Caco-2 (cell line): ENCODE measurements at regions not wholly inside any gene's neighbourhood (a gene's known extent, or its start where the extent isn't known, plus 50 kb on each side); places are given as distances from the start of the nearest gene placed in this dataset.
"Not testable (repeated sequence)": the region's sequence is repeated elsewhere in the genome, so short reads cannot be mapped to it uniquely, and the experiment has no call there.

Experiments
- BruUV-seq: library from RNA; stranded (reverse); fragments of 400-500 nt; replicated peaks from 2 replicates; lab custom pipeline; 2021; lab: Mats Ljungman, UMichigan
- CTCF ChIA-PET: fragments of 300-600 bp; sonication (Branson Sonifier 250); formaldehyde crosslinking; loops from one replicate; lab custom pipeline; 2022; ENCODE audit warnings: antibody characterized with exemption; lab: Charles Lee
- POLR2A ChIA-PET: fragments of 300-600 bp; sonication (Branson Sonifier 250); formaldehyde crosslinking; loops from one replicate; lab custom pipeline; 2022; ENCODE audit warnings: antibody characterized with exemption; lab: Charles Lee
- DNase-seq, 2 experiments: peaks; one replicate each; pipeline versions ENCODE4 v3.0.0 to v3.0.0-alpha.2; 2020 to 2022
- H3K27me3 ChIP-seq: replicated peaks from 2 replicates; pipeline ENCODE4 v1.6.0; 2011; ENCODE audit warnings: low read length; ENCODE audit not compliant: control insufficient read depth, insufficient read depth
- H3K36me3 ChIP-seq: 2 replicates; pipeline ENCODE4 v1.5.1; 2011; ENCODE audit warnings: low read length; ENCODE audit not compliant: control insufficient read depth, insufficient read depth
- H3K4me1 ChIP-seq: fragments of 250-450 bp; sonication (Bioruptor Pico); 2 replicates; pipeline ENCODE4 v1.5.1; 2020; ENCODE audit warnings: mild to moderate bottlenecking
- H3K4me3 ChIP-seq: 2 replicates; pipeline ENCODE4 v1.5.1; 2011; ENCODE audit warnings: low read depth, mild to moderate bottlenecking, control low read depth, low read length
- H3K9me3 ChIP-seq: fragments of 250-450 bp; sonication (Bioruptor Pico); 2 replicates; pipeline ENCODE4 v1.5.1; 2020; ENCODE audit warnings: mild to moderate bottlenecking, moderate library complexity
- H3K27ac Mint-ChIP-seq: one replicate; pipeline ENCODE4 v1.8.0; 2022; ENCODE audit warnings: mixed read lengths; ENCODE audit not compliant: unreplicated experiment
- H3K27me3 Mint-ChIP-seq: one replicate; pipeline ENCODE4 v1.8.0; 2022; ENCODE audit warnings: mixed read lengths; ENCODE audit not compliant: insufficient read depth, unreplicated experiment
- H3K36me3 Mint-ChIP-seq: one replicate; pipeline ENCODE4 v1.8.0; 2022; ENCODE audit warnings: mild to moderate bottlenecking, mixed read lengths; ENCODE audit not compliant: insufficient read depth, unreplicated experiment
- H3K4me1 Mint-ChIP-seq: one replicate; pipeline ENCODE4 v1.8.0; 2022; ENCODE audit warnings: low read depth, mixed read lengths; ENCODE audit not compliant: unreplicated experiment
- H3K4me3 Mint-ChIP-seq: one replicate; pipeline ENCODE4 v1.8.0; 2022; ENCODE audit warnings: mild to moderate bottlenecking, moderate library complexity, mixed read lengths; ENCODE audit not compliant: unreplicated experiment
- H3K9me3 Mint-ChIP-seq: one replicate; pipeline ENCODE4 v1.8.0; 2022; ENCODE audit warnings: mixed read lengths; ENCODE audit not compliant: unreplicated experiment
- CTCF ChIP-seq, 2 experiments: fragments of 200-600 bp in 1 of 2; IDR thresholded peaks; 1 replicate in 1 of 2; 2 replicates in 1 of 2; pipeline versions ENCODE4 v1.5.1 to v1.8.0; 2011 to 2022; ENCODE audit warnings: antibody characterized with exemption in 1 of 2, control low read depth in 1 of 2, inconsistent platforms in 1 of 2, low read depth in 1 of 2, low read length in 1 of 2, mild to moderate bottlenecking in 1 of 2, moderate library complexity in 1 of 2; ENCODE audit not compliant: insufficient read depth in 1 of 2, severe bottlenecking in 1 of 2, unreplicated experiment in 1 of 2
- intact Hi-C: fragments of 100-400 bp; cut with micrococcal nuclease; formaldehyde crosslinking; loops from one replicate; pipeline ENCODE4 v1.10.0; 2022; ENCODE audit not compliant: unreplicated experiment

GRCh38 chr5:91584352-91584751 is 201.2 kb upstream of the ARRDC3 start:
- H3K9me3 ChIP-seq: no peaks in the 10 kb centered on the region
- H3K27me3 ChIP-seq: no peaks in the 10 kb centered on the region
- DNase-seq: no peak
- no peak for TF ChIP-seq CTCF (IDR thresholded peaks at IDR 0.05; ENCODE audit: insufficient read depth in 1 of 2, low read depth in 1 of 2, low read length in 1 of 2, severe bottlenecking in 1 of 2, unreplicated experiment in 1 of 2)
- intact Hi-C loops: no loop called here
- H3K4me3 ChIP-seq: no peak overlapping the region
- H3K36me3 Mint-ChIP-seq: no peaks in the 10 kb centered on the region
- H3K4me3 Mint-ChIP-seq: no peak overlapping the region
- BruUV-seq: no TSS peak
- H3K36me3 ChIP-seq: no peaks in the 10 kb centered on the region
- H3K4me1 ChIP-seq: no peaks in the 10 kb centered on the region
- no peaks in the 10 kb centered on the region for H3K27me3 Mint-ChIP-seq
- ChIA-PET POLR2A (no interaction called here), CTCF (no interaction called here)
- H3K27ac Mint-ChIP-seq: no peak overlapping the region
- no peaks in the 10 kb centered on the region for H3K9me3 Mint-ChIP-seq
- no peaks in the 10 kb centered on the region for H3K4me1 Mint-ChIP-seq

DNA sequence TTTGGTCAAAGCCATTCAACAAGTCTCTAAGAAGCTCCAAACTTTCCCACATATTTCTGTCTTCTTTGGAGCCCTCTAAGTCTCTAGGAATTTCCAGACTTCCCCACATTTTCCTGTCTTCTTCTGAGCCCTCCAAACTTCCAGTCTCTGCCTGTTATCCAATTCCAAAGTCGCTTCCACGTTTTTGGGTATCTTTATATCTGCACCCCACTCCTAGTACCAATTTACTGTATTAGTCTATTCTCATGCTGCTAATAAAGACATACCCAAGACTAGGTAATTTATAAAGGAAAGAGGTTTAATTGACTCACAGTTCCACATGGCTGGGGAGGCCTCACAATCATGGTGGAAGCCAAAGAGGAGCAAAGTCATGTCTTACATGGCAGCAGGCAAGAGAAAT is 182.9 kb upstream of the ARRDC3 start:
- DNase-seq, BruUV-seq, H3K4me3 Mint-ChIP-seq, H3K4me1 Mint-ChIP-seq, H3K27me3 Mint-ChIP-seq, H3K9me3 ChIP-seq, H3K27me3 ChIP-seq, H3K4me1 ChIP-seq, CTCF ChIA-PET, H3K36me3 ChIP-seq, H3K4me3 ChIP-seq, POLR2A ChIA-PET, intact Hi-C loops, H3K27ac Mint-ChIP-seq, H3K36me3 Mint-ChIP-seq: not testable (repeated sequence)
- peaks cover 39% of the 10 kb centered on the region for H3K9me3 Mint-ChIP-seq

DNA sequence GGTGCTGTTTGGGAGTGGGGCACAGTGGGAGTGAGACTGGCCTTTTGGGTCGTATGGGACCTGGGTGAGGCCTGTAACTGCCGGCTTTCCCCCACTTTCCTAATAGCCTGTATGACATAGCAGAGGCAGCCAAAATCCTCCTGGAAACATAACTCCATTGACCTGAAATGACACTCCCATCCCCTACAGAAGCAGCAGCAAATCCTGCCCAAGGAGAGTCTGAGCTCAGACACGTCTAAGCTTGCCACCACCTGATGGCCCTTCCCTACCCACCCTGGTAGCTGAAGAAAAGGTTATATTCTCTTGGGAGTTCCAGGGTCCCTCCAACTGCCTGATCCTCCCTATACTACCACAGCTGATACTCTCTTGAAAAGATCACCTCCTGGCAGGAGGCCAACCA is 179.8 kb upstream of the ARRDC3 start:
- Histone ChIP-seq H3K9me3 (peaks cover 2% of the 10 kb centered on the region; the same call in 1 of the 2 replicates), H3K36me3 (no peaks in the 10 kb centered on the region), H3K27me3 (no peaks in the 10 kb centered on the region), H3K4me1 (no peaks in the 10 kb centered on the region), H3K4me3 (no peak overlapping the region)
- no peaks in the 10 kb centered on the region for H3K36me3 Mint-ChIP-seq
- no peak for TF ChIP-seq CTCF (IDR thresholded peaks at IDR 0.05; ENCODE audit: insufficient read depth in 1 of 2, low read depth in 1 of 2, low read length in 1 of 2, severe bottlenecking in 1 of 2, unreplicated experiment in 1 of 2)
- intact Hi-C loops: no loop called here
- no peaks in the 10 kb centered on the region for H3K4me1 Mint-ChIP-seq
- ChIA-PET POLR2A (no interaction called here), CTCF (no interaction called here)
- BruUV-seq: no TSS peak
- no peak overlapping the region for H3K27ac Mint-ChIP-seq
- no peaks in the 10 kb centered on the region for H3K27me3 Mint-ChIP-seq
- H3K4me3 Mint-ChIP-seq: no peak overlapping the region
- H3K9me3 Mint-ChIP-seq: peaks cover 43% of the 10 kb centered on the region
- no peak for DNase-seq

- DNase-seq: no peak
- H3K4me3 Mint-ChIP-seq: no peak overlapping the region
- Histone ChIP-seq H3K27me3 (no peaks in the 10 kb centered on the region), H3K36me3 (no peaks in the 10 kb centered on the region), H3K9me3 (no peaks in the 10 kb centered on the region), H3K4me1 (no peaks in the 10 kb centered on the region), H3K4me3 (no peak overlapping the region)
- H3K9me3 Mint-ChIP-seq: no peaks in the 10 kb centered on the region
- CTCF ChIA-PET: no interaction called here
- no TSS peak for BruUV-seq
- H3K27ac Mint-ChIP-seq: no peak overlapping the region
- H3K4me1 Mint-ChIP-seq: no peaks in the 10 kb centered on the region
- H3K36me3 Mint-ChIP-seq: no peaks in the 10 kb centered on the region
- POLR2A ChIA-PET: no interaction called here
- TF ChIP-seq CTCF (IDR thresholded peaks at IDR 0.05; ENCODE audit: insufficient read depth in 1 of 2, low read depth in 1 of 2, low read length in 1 of 2, severe bottlenecking in 1 of 2, unreplicated experiment in 1 of 2): no peak
- H3K27me3 Mint-ChIP-seq: peaks cover 2% of the 10 kb centered on the region
- intact Hi-C loops: no loop called here
Observed at GRCh38 chr5:91541696-91542095, 158.6 kb upstream of the ARRDC3 start.
